Testis (tissue), 2 donors: ENCODE measurements at regions not wholly inside any gene's neighbourhood (a gene's known extent, or its start where the extent isn't known, plus 50 kb on each side); places are given as distances from the start of the nearest gene placed in this dataset.
"Not testable (repeated sequence)": the region's sequence is repeated elsewhere in the genome, so short reads cannot be mapped to it uniquely, and the experiment has no call there.

ENCODE experiments used
- DNase-seq: peaks from one replicate; pipeline ENCODE4 v3.0.0-alpha.2; 2019
- H3K27ac ChIP-seq, 2 donors: fragments of 200-600 bp; sonication (generic); one replicate each; pipeline ENCODE4 v1.5.1; 2019
- H3K27me3 ChIP-seq: fragments of 200-600 bp; sonication (generic); one replicate; pipeline ENCODE4 v1.5.1; 2019
- H3K36me3 ChIP-seq: fragments of 200-600 bp; sonication (generic); one replicate; pipeline ENCODE4 v1.5.1; 2017; ENCODE audit warnings: low read depth; ENCODE audit errors: missing control alignments
- H3K4me1 ChIP-seq: fragments of 200-600 bp; sonication (generic); one replicate; pipeline ENCODE4 v1.5.1; 2019
- H3K4me3 ChIP-seq, 2 donors: fragments of 200-600 bp; sonication (generic); one replicate each; pipeline ENCODE4 v1.5.1; 2017 to 2019
- H3K9me3 ChIP-seq: fragments of 200-600 bp; sonication (generic); one replicate; pipeline ENCODE4 v1.5.1; 2017
- CTCF ChIP-seq, 3 experiments: fragments of 450-650 bp in 2 of 3; fragments of 200-600 bp in 1 of 3; sonication (generic) in 1 of 3; IDR thresholded peaks; one replicate each; pipeline ENCODE4 v1.5.1; 2016 to 2019; ENCODE audit warnings: antibody characterized with exemption in 3 of 3, mild to moderate bottlenecking in 2 of 3, moderate library complexity in 1 of 3
- POLR2A ChIP-seq: fragments of 450-650 bp; IDR thresholded peaks from one replicate; pipeline ENCODE4 v1.6.1; 2017; ENCODE audit warnings: antibody characterized with exemption, mild to moderate bottlenecking, moderate library complexity
- WGBS, 2 donors: methylation state at CpG; one replicate each; pipeline ENCODE4 v1.1.5; 2018; 5-methylcytosine and 5-hydroxymethylcytosine counted together
- intact Hi-C: fragments of 100-400 bp; cut with DNase I; formaldehyde crosslinking; loops from one replicate; pipeline ENCODE4 v1.15.1; 2023; ENCODE audit warnings: low total_unique reads

GRCh38 chr13:98075048-98075447 is 67.8 kb upstream of the FARP1 start:
- H3K4me1 ChIP-seq: no peaks in the 10 kb centered on the region
- no peak overlapping the region for H3K4me3 ChIP-seq
- intact Hi-C loops: no loop called here
- DNase-seq: no peak
- no peaks in the 10 kb centered on the region for H3K36me3 ChIP-seq
- no peak for TF ChIP-seq POLR2A
- TF ChIP-seq CTCF (IDR thresholded peaks at IDR 0.05): no peak
- H3K27ac ChIP-seq: no peak overlapping the region
- no peaks in the 10 kb centered on the region for H3K27me3 ChIP-seq
- 53 to 63% methylated on average over 3 of the region's 3 CpGs for WGBS, 2 donors
- H3K9me3 ChIP-seq: no peaks in the 10 kb centered on the region

DNA sequence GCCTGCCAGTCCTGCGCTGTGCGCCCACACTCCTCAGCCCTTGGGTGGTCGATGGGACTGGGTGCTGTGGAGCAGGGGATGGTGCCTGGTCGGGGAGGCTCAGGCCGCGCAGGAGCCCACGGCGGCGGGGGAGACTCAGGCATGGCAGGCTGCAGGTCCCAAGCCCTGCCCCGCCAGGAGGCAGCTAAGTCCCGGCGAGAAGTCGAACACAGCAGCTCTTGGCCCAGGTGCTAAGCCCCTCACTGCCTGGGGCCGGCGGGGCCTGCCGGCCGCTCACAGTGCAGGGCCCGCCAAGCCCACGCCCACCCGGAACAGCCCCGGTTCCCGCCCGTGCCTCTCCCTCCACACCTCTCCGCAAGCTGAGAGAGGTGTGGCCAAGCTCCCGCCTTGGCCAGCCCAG is 66.6 kb upstream of the FARP1 start:
- H3K4me3 ChIP-seq: peak overlapping the region in 1 of 2 donors; percentile 23
- H3K9me3 ChIP-seq, H3K4me1 ChIP-seq, DNase-seq, H3K36me3 ChIP-seq, H3K27ac ChIP-seq, intact Hi-C loops, H3K27me3 ChIP-seq: not testable (repeated sequence)
- 83 to 86% methylated on average over 1 to 22 of the region's 25 CpGs for WGBS, 2 donors

DNA sequence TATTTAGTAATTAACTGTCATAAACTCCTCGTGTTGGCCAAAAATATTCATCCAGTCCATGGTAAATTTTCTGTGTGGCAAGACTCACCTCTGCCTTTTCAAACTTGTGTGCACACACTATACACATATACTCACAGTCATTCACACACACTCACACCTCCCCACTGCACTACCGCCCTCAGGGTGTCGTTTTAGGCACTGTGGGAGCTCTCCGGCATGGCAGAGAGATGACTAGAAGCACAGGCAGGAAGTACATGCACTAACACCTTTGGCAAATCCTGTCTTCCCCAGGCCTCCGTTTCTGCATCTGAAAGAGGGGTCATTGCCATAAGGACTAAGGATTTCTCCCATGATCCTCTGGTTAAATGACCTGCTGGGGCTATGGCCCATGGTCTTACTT is 62.6 kb upstream of the FARP1 start:
- DNase-seq: no peak
- intact Hi-C loops: no loop called here
- WGBS, 2 donors: 79 to 82% methylated on average over 5 of the region's 5 CpGs

DNA sequence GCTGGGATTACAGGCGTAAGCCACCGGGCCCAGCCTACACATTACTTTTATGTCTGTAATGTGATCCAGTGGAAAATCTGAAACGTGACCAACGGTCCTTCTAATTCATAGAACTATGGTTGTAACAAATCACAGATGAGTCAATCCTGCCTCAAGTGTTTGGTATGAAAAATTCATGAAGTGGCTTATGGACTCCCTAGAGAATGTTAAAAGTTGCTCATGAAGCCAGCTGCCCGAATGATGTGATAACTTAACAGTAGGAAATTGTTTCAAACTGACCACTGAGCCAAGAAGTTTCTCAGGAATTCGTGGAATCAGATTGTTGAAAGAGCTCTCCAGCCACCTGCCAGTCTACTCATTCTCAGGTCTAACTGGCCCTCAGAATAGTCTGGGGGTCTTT is 59.4 kb upstream of the FARP1 start:
- Histone ChIP-seq H3K9me3 (no peaks in the 10 kb centered on the region), H3K36me3 (no peaks in the 10 kb centered on the region), H3K27ac (no peak overlapping the region), H3K4me1 (no peaks in the 10 kb centered on the region), H3K4me3 (no peak overlapping the region), H3K27me3 (no peaks in the 10 kb centered on the region)
- intact Hi-C loops: no loop called here
- WGBS, 2 donors: 45 to 57% methylated on average over 6 of the region's 6 CpGs
- no peak for DNase-seq
- TF ChIP-seq CTCF (IDR thresholded peaks at IDR 0.05): no peak
- no peak for TF ChIP-seq POLR2A

More for the DNA sequence above, 62.6 kb upstream of the FARP1 start:
- H3K36me3 ChIP-seq: no peaks in the 10 kb centered on the region
- H3K4me1 ChIP-seq: no peaks in the 10 kb centered on the region
- H3K9me3 ChIP-seq: no peaks in the 10 kb centered on the region
- H3K27ac ChIP-seq: no peak overlapping the region
- H3K4me3 ChIP-seq: no peak overlapping the region
- no peaks in the 10 kb centered on the region for H3K27me3 ChIP-seq
- TF ChIP-seq CTCF (IDR thresholded peaks at IDR 0.05) (no peak), POLR2A (no peak)

DNA sequence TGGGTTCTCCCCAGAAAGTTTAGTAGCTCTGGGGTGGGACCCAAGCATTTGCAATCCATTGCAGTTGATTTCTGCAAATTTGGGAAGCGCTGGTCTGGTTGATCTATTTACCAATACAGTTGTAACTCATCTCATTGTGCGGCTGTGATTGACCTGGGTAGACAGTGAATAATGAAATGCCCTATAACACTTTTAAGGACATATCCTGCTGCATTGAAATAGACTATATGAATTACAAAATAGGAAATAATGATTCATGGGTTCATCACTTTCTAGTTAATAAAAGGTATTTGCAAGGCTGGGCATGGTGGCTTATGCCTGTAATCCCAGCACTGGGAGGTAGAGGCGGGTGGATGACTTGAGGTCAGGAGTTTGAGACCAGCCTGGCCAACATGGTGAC is 59.0 kb upstream of the FARP1 start:
- no peak for DNase-seq
- H3K4me3 ChIP-seq: no peak overlapping the region

More for the DNA sequence above, 59.0 kb upstream of the FARP1 start:
- Histone ChIP-seq H3K4me1 (no peaks in the 10 kb centered on the region), H3K9me3 (no peaks in the 10 kb centered on the region), H3K27ac (no peak overlapping the region), H3K27me3 (no peaks in the 10 kb centered on the region), H3K36me3 (no peaks in the 10 kb centered on the region)
- intact Hi-C loops: no loop called here
- 93 to 95% methylated on average over 3 of the region's 3 CpGs for WGBS, 2 donors
- TF ChIP-seq POLR2A (no peak), CTCF (IDR thresholded peaks at IDR 0.05) (no peak)
